ENCODE measurements at regions not wholly inside any gene's neighbourhood (a gene's known extent, or its start where the extent isn't known, plus 50 kb on each side); places are given as distances from the start of the nearest gene placed in this dataset.

- intact Hi-C loops (cut with DNase I): loop anchor here in 5 of 10 donors (10.0 kb wide), 2 partner anchors 161 to 1311 kb away; no protein-coding TSS in a partner anchor
Observed at GRCh38 chr12:90855534-90855933, 99.4 kb downstream of the CCER1 start.

GRCh38 chr12:90854136-90854689, 100.8 kb downstream of the CCER1 start:
- 33 to 38% methylated on average over 8 of the region's 8 CpGs for WGBS, 2 donors

More at GRCh38 chr12:90855534-90855933, 99.4 kb downstream of the CCER1 start:
- Histone ChIP-seq H3K27me3 (no peaks in the 10 kb centered on the region), H3K4me3 (no peak overlapping the region), H3K27ac (no peak overlapping the region), H3K9me3 (no peaks in the 10 kb centered on the region), H3K36me3 (no peaks in the 10 kb centered on the region), H3K4me1 (peaks cover 0 to 17% (median 3%) of the 10 kb centered on the region in 9 donors)
- DNase-seq: no peak
- WGBS, 2 donors: 52 to 75% methylated on average over 1 of the region's 1 CpG
- no peak for ATAC-seq
- TF ChIP-seq CTCF (IDR thresholded peaks at IDR 0.05): no peak

GRCh38 chr12:90851800-90852718, 102.9 kb downstream of the CCER1 start:
- Histone ChIP-seq H3K27ac (no peak overlapping the region), H3K4me3 (no peak overlapping the region), H3K9me3 (no peaks in the 10 kb centered on the region), H3K4me1 (peaks cover 0 to 6% (median 0%) of the 10 kb centered on the region in 9 donors), H3K36me3 (no peaks in the 10 kb centered on the region), H3K27me3 (no peaks in the 10 kb centered on the region)
- WGBS, 2 donors: 78 to 79% methylated on average over 2 of the region's 2 CpGs
- DNase-seq (no peak), ATAC-seq (no peak)
- intact Hi-C loops (cut with DNase I): loop anchor here in 5 of 10 donors (5.0 to 10.0 kb wide), 3 partner anchors 157 to 1310 kb away; no protein-coding TSS in a partner anchor
- no peak for TF ChIP-seq CTCF (IDR thresholded peaks at IDR 0.05)

More at GRCh38 chr12:90854136-90854689, 100.8 kb downstream of the CCER1 start:
- Histone ChIP-seq H3K27ac (no peak overlapping the region), H3K9me3 (no peaks in the 10 kb centered on the region), H3K4me3 (no peak overlapping the region), H3K4me1 (peaks cover 0 to 17% (median 3%) of the 10 kb centered on the region in 9 donors), H3K27me3 (no peaks in the 10 kb centered on the region), H3K36me3 (no peaks in the 10 kb centered on the region)
- DNase-seq: peak in 1 of 2 donors; percentile 26
- peak in 2 of 8 donors; percentile 42 to 65 for ATAC-seq
- TF ChIP-seq CTCF (IDR thresholded peaks at IDR 0.05): peak; percentile 48 to 82 (median 71)
- intact Hi-C loops (cut with DNase I): loop anchor here in 5 of 10 donors (5.0 to 10.0 kb wide), 3 partner anchors 159 to 1312 kb away; no protein-coding TSS in a partner anchor

GRCh38 chr12:90842477-90842876, 112.5 kb downstream of the CCER1 start:
- intact Hi-C loops (cut with DNase I): no loop called here
- H3K27me3 ChIP-seq: no peaks in the 10 kb centered on the region
- WGBS, 2 donors: 71 to 77% methylated on average over 4 of the region's 4 CpGs
- no peaks in the 10 kb centered on the region for H3K9me3 ChIP-seq
- H3K4me1 ChIP-seq: no peaks in the 10 kb centered on the region
- DNase-seq (no peak), ATAC-seq (no peak)
- no peak overlapping the region for H3K27ac ChIP-seq
- H3K4me3 ChIP-seq: no peak overlapping the region
- TF ChIP-seq CTCF (IDR thresholded peaks at IDR 0.05): no peak
- no peaks in the 10 kb centered on the region for H3K36me3 ChIP-seq

All from heart right ventricle (tissue), 16 donors.